Left ventricle myocardium inferior (tissue), 1 donor: ENCODE measurements at regions not wholly inside any gene's neighbourhood (a gene's known extent, or its start where the extent isn't known, plus 50 kb on each side); places are given as distances from the start of the nearest gene placed in this dataset.

Source experiments
- DNase-seq: peaks from one replicate; pipeline ENCODE4 v3.0.0-alpha.2; 2020
- H3K27ac ChIP-seq: fragments of 200-600 bp; replicated peaks from 2 replicates; pipeline ENCODE4 v1.8.0; 2021
- H3K27me3 ChIP-seq: fragments of 200-600 bp; 2 replicates; pipeline ENCODE4 v1.8.0; 2021; ENCODE audit warnings: low read depth
- H3K36me3 ChIP-seq: fragments of 200-600 bp; 2 replicates; pipeline ENCODE4 v1.8.0; 2021
- H3K4me1 ChIP-seq: fragments of 200-600 bp; 2 replicates; pipeline ENCODE4 v1.8.0; 2021
- H3K4me3 ChIP-seq: fragments of 200-600 bp; 2 replicates; pipeline ENCODE4 v1.8.0; 2021; ENCODE audit warnings: mild to moderate bottlenecking, moderate library complexity
- H3K9me3 ChIP-seq: fragments of 200-600 bp; replicated peaks from 2 replicates; pipeline ENCODE4 v1.8.0; 2021
- CTCF ChIP-seq: fragments of 200-600 bp; IDR thresholded peaks from 2 replicates; pipeline ENCODE4 v1.8.0; 2021; ENCODE audit warnings: antibody characterized with exemption, mild to moderate bottlenecking, borderline replicate concordance
- intact Hi-C: fragments of 100-400 bp; cut with micrococcal nuclease; formaldehyde crosslinking; loops from one replicate; pipeline ENCODE4 v1.11.0; 2022
- donor health status: DM: no; HTN: yes; CAD: no; lungs with severe emphysema.

GRCh38 chr3:153285982-153286381 is 124.0 kb downstream of the RAP2B start:
- TF ChIP-seq CTCF = no peak
- intact Hi-C loops = loop anchor here (10.0 kb wide), 1 partner anchor 121 kb away; the partner anchor contains the start of gene RAP2B
- Histone ChIP-seq H3K36me3 (no peaks in the 10 kb centered on the region), H3K27me3 (no peaks in the 10 kb centered on the region), H3K4me3 (no peak overlapping the region), H3K4me1 (peaks cover 38% of the 10 kb centered on the region), H3K9me3 (no peaks in the 10 kb centered on the region), H3K27ac (peak overlapping the region; percentile 64)
- DNase-seq = no peak

GRCh38 chr3:153287017-153287416 is 125.0 kb downstream of the RAP2B start:
- Histone ChIP-seq H3K4me1 (peaks cover 38% of the 10 kb centered on the region), H3K4me3 (no peak overlapping the region), H3K27me3 (no peaks in the 10 kb centered on the region), H3K36me3 (no peaks in the 10 kb centered on the region), H3K9me3 (no peaks in the 10 kb centered on the region), H3K27ac (no peak overlapping the region)
- intact Hi-C loops = loop anchor here (10.0 kb wide), 1 partner anchor 122 kb away; the partner anchor contains the start of gene RAP2B
- no peak for DNase-seq
- no peak for TF ChIP-seq CTCF

GRCh38 chr3:153289334-153289808 is 127.3 kb downstream of the RAP2B start:
- DNase-seq = no peak
- no peak overlapping the region for H3K4me3 ChIP-seq
- no peaks in the 10 kb centered on the region for H3K36me3 ChIP-seq
- TF ChIP-seq CTCF = no peak
- H3K9me3 ChIP-seq = no peaks in the 10 kb centered on the region
- intact Hi-C loops = loop anchor here (10.0 kb wide), 1 partner anchor 125 kb away; the partner anchor contains the start of gene RAP2B
- no peaks in the 10 kb centered on the region for H3K27me3 ChIP-seq
- H3K4me1 ChIP-seq = peaks cover 33% of the 10 kb centered on the region
- peak overlapping the region; percentile 36 for H3K27ac ChIP-seq

- no peaks in the 10 kb centered on the region for H3K9me3 ChIP-seq
- no peaks in the 10 kb centered on the region for H3K36me3 ChIP-seq
- H3K27ac ChIP-seq = no peak overlapping the region
- TF ChIP-seq CTCF = peak; percentile 40
- no peak overlapping the region for H3K4me3 ChIP-seq
- intact Hi-C loops = no loop called here
- DNase-seq = no peak
- H3K4me1 ChIP-seq = peaks cover 24% of the 10 kb centered on the region
- no peaks in the 10 kb centered on the region for H3K27me3 ChIP-seq
These were observed 128.4 kb downstream of the RAP2B start for GRCh38 chr3:153290268-153291015.

GRCh38 chr3:153291059-153291685 is 129.1 kb downstream of the RAP2B start:
- H3K9me3 ChIP-seq = no peaks in the 10 kb centered on the region
- peak; percentile 57 for TF ChIP-seq CTCF
- H3K4me3 ChIP-seq = no peak overlapping the region
- H3K27ac ChIP-seq = no peak overlapping the region
- no peaks in the 10 kb centered on the region for H3K27me3 ChIP-seq
- no peaks in the 10 kb centered on the region for H3K36me3 ChIP-seq
- H3K4me1 ChIP-seq = peaks cover 17% of the 10 kb centered on the region
- no peak for DNase-seq
- intact Hi-C loops = no loop called here
